A549 (cell line): ENCODE measurements at regions not wholly inside any gene's neighbourhood (a gene's known extent, or its start where the extent isn't known, plus 50 kb on each side); places are given as distances from the start of the nearest gene placed in this dataset.
"Not testable (repeated sequence)": the region's sequence is repeated elsewhere in the genome, so short reads cannot be mapped to it uniquely, and the experiment has no call there.

Experiments
- RAD21 ChIP-seq, 2 experiments: fragments of >200 bp in 1 of 2; sonication (Bioruptor Twin) in 1 of 2; formaldehyde crosslinking in 1 of 2; IDR thresholded peaks in 1 of 2; conservative IDR thresholded peaks in 1 of 2; 2 replicates in 1 of 2; 3 replicates in 1 of 2; pipeline ENCODE4 v1.6.1; 2012 to 2018; ENCODE audit warnings: inconsistent platforms in 1 of 2
- REST ChIP-seq: fragments of 200-600 bp; sonication (generic); IDR thresholded peaks from 2 replicates; pipeline ENCODE4 v1.6.1; 2016; ENCODE audit warnings: antibody characterized with exemption, mild to moderate bottlenecking, moderate library complexity
- RNF2 ChIP-seq: fragments of 200-600 bp; sonication (generic); IDR thresholded peaks from 2 replicates; pipeline ENCODE4 v1.6.1; 2016; ENCODE audit warnings: low read depth, mild to moderate bottlenecking, antibody characterized with exemption, moderate library complexity, borderline replicate concordance
- TF ChIP-seq, protein P1 (sequence below): IDR thresholded peaks from 2 replicates; pipeline ENCODE4 v1.6.1; 2012
- TF ChIP-seq, protein P2 (sequence below): fragments of >200 bp; sonication (Bioruptor Twin); formaldehyde crosslinking; IDR thresholded peaks from 3 replicates; pipeline ENCODE4 v1.5.1; 2016

- TF ChIP-seq, protein P1, sequence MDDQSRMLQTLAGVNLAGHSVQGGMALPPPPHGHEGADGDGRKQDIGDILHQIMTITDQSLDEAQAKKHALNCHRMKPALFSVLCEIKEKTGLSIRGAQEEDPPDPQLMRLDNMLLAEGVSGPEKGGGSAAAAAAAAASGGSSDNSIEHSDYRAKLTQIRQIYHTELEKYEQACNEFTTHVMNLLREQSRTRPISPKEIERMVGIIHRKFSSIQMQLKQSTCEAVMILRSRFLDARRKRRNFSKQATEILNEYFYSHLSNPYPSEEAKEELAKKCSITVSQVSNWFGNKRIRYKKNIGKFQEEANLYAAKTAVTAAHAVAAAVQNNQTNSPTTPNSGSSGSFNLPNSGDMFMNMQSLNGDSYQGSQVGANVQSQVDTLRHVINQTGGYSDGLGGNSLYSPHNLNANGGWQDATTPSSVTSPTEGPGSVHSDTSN: not testable (repeated sequence)
- TF ChIP-seq RNF2; RAD21 (conservative IDR thresholded peaks at IDR 0.05 in 1 of 2, IDR thresholded peaks at IDR 0.05 in 1 of 2); REST: not testable (repeated sequence)
- TF ChIP-seq, protein P2, sequence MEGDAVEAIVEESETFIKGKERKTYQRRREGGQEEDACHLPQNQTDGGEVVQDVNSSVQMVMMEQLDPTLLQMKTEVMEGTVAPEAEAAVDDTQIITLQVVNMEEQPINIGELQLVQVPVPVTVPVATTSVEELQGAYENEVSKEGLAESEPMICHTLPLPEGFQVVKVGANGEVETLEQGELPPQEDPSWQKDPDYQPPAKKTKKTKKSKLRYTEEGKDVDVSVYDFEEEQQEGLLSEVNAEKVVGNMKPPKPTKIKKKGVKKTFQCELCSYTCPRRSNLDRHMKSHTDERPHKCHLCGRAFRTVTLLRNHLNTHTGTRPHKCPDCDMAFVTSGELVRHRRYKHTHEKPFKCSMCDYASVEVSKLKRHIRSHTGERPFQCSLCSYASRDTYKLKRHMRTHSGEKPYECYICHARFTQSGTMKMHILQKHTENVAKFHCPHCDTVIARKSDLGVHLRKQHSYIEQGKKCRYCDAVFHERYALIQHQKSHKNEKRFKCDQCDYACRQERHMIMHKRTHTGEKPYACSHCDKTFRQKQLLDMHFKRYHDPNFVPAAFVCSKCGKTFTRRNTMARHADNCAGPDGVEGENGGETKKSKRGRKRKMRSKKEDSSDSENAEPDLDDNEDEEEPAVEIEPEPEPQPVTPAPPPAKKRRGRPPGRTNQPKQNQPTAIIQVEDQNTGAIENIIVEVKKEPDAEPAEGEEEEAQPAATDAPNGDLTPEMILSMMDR: not testable (repeated sequence)
These were observed 607.0 kb downstream of the LMO7 start for GRCh38 chr13:76243120-76243519.
